Stimulated activated CD4-positive, alpha-beta T cell treated with anti-CD3 and anti-CD28 coated beads, TNF-alpha, amount 100 ng/mL, for 4 hours (primary cell): ENCODE measurements at regions not wholly inside any gene's neighbourhood (a gene's known extent, or its start where the extent isn't known, plus 50 kb on each side); places are given as distances from the start of the nearest gene placed in this dataset.
"Not testable (repeated sequence)": the region's sequence is repeated elsewhere in the genome, so short reads cannot be mapped to it uniquely, and the experiment has no call there.

Source experiments
- DNase-seq, 3 experiments: peaks; one replicate each; pipeline ENCODE4 v3.0.0-alpha.2; 2020; ENCODE audit warnings: low read depth in 3 of 3

- not testable (repeated sequence) for DNase-seq
Measured at GRCh38 chrX:40788698-40789097, 53.4 kb upstream of the MED14 start.

- no peak for DNase-seq
Measured at GRCh38 chrX:40792433-40792832, 57.1 kb upstream of the MED14 start.

DNA sequence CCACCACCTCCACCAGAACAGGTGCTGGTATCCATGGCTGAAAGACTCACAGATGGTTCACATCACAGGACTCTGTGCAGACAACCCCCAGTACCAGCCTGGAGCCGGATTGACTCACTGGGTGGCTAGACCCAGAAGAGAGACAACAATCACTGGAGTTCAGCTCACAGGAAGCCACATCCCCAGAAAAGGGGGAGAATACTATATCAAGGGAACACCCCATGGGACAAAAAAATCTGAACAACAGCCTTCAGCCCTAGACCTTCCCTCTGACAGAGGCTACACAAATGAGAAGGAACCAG is 59.4 kb upstream of the MED14 start:
- DNase-seq, result not testable (repeated sequence)

DNA sequence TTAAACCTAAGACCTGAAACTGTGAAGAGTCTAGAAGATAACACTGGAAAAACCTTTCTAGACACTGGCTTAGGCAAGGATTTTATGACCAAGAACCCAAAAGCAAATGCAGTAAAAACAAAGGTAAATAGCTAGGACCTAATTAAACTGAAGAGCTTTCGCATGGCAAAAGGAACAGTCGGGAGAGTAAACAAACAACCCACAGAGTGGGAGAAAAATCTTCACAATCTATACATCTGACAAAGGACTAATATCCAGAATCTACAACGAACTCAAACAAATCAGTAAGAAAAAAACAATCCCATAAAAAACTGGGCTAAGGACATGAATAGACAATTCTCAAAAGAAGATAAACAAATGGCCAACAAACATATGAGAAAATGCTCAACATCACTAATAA is 64.4 kb upstream of the MED14 start:
- DNase-seq, result not testable (repeated sequence)

GRCh38 chrX:40805404-40805803 is 70.1 kb upstream of the MED14 start:
- DNase-seq, result no peak

DNA sequence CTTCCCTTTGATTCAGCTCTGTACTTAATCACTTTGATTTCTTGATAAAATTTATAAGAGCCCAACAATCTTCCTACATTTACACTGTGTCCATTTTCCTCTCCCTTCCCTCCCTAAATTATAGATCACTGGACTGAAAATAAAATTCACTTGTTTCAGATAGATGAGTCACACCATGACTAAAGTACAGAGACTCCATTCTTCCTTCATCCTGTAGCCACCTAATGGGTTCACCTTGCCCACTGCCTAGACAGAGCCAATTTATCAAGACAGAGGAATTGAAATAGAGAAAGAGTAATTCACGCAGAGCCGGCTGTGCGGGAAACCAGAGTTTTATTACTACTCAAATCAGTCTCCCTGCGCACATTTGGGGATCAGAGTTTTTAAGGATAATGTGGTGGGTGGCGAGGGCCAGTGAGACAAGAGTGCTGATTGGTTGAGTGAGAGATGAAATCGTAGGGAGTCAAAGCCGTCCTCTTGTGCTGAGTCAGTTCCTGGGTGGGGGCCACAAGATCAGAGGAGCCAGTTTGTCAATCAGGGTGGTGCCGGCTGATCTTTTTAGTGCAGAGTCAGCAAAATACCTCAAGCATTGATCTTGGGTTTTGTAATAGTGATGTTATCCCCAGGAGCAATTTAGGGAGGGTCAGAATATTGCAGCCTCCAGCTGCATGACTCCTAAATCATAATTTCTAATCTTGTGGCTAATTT is 71.3 kb upstream of the MED14 start:
- no peak for DNase-seq

GRCh38 chrX:40807384-40807783 is 72.0 kb upstream of the MED14 start:
- no peak for DNase-seq

DNA sequence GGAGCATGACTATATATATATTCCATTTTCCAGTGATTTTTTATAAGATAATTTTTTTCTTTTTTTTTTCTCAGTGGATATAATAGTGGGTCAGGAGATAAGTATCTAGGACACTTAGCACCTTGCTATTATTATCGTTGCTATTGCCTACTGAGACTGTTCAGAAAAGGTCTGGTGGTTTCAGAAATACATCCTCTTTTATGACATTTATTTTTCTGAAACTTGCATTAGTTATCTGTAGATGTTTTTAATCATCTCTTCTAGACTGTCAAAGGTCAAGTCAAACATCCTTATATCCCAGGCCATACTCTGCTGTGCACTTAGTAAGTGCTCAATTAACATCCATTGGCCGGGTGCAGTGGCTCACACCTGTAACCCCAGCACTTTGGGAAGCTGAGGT is 72.9 kb upstream of the MED14 start:
- no peak for DNase-seq

- DNase-seq, result no peak
Measured at GRCh38 chrX:40809210-40809609, 73.9 kb upstream of the MED14 start.

- DNase-seq, result not testable (repeated sequence)
Measured at GRCh38 chrX:40815045-40815444, 79.7 kb upstream of the MED14 start.

- DNase-seq, result no peak
Measured at GRCh38 chrX:40816906-40817305, 81.6 kb upstream of the MED14 start.

GRCh38 chrX:40818236-40818635 is 82.9 kb upstream of the MED14 start:
- DNase-seq, result no peak

- DNase-seq, result no peak
Measured at GRCh38 chrX:40821780-40822179, 86.4 kb upstream of the MED14 start.

DNA sequence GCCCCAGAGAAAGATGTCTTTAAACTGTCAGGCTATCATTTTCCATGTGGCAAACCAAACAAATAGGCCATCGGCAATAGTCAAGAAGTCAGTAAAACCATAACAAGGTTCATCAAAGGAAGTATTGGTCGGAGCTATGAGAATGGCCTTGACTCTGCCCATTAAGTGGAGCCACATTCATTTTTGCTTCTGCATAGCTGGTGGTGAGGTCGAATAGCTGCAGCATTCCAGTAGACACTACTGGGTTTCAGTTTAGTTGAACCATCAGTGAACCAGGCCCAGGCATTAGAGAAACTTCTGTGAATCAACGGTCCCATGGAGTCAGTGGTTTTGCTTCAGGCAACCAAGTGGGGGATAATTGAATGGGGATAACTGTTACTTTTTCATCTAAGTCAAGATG is 92.0 kb upstream of the MED14 start:
- no peak for DNase-seq

DNA sequence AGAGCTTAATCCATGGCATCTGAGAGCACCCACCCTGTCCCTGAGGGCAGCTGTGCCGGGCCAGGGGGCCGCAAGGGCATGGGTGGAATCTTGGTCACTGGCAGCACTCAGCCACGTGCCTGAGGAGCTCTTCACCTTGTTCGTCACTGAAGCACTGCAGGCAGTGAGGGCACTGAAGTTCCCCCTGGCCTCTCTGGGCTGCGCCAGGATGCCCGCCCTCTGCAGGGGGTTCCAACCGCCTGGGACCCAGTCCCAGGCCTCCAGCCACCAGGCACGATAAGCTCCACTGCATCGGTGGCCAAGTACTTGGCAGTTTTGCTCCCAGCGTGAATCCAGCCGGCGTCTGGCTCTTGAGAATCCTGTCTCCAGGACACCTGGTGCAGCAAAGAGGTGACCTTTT is 96.4 kb upstream of the MED14 start:
- DNase-seq, result no peak

GRCh38 chrX:40832723-40833122 is 97.4 kb upstream of the MED14 start:
- no peak for DNase-seq

DNA sequence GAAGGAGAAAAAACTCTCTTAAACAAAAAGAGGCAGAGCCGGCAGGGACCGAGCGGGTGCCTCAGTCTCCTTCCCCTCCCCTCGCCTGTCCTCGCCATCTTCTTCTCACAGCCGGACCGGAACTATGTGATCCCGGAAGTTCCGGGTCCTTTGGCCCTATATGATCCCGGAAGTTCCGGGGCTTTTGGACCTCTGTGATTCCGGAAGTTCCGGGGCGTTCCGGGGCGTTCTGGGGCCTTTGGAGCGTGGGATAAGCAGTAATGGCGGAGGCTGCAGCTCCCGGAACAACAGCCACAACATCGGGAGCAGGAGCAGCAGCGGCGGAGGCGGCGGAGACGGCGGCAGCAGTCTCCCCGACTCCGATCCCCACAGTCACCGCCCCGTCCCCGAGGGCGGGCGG is 98.9 kb upstream of the MED14 start:
- no peak for DNase-seq

GRCh38 chrX:40835526-40835925 is 100.2 kb upstream of the MED14 start:
- no peak for DNase-seq

DNA sequence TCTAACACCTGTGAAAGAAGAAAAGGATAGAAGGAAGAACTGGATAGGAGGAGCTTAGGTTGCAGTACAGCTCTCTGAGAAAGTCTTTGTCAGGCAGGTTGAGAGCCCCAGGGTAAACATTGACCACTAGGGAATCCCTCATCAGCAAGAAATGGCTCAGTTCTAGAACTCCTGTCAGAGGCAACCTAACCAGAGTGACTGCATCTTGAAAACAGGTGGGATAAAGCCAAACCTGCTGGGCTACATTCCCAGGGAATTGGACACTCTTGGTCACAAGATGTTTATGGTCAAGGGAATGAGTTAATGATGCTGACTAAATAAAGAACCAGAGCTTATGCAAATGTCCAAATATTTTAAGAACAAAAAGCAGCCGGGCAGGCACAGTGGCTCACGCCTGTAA is 108.3 kb upstream of the MED14 start:
- DNase-seq, result no peak

DNA sequence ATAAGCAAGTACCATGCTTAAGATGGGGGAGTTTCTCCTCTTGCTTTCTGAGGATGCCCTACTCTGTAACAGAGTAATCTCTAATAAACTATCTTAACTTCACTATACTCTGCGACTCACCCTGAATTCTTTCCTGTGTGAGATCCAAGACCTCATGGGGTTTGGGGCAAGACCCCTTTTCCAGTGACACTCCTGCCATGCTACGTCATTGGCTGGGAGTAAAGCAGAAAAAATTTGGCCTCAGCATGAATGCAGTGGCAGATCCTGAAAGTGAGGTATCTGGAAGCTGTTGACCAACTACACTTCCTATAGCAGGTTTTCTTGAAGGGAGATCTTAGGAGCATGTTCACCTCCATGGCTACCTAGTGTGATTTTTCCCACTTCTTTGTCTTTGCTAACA is 109.1 kb upstream of the MED14 start:
- no peak for DNase-seq

DNA sequence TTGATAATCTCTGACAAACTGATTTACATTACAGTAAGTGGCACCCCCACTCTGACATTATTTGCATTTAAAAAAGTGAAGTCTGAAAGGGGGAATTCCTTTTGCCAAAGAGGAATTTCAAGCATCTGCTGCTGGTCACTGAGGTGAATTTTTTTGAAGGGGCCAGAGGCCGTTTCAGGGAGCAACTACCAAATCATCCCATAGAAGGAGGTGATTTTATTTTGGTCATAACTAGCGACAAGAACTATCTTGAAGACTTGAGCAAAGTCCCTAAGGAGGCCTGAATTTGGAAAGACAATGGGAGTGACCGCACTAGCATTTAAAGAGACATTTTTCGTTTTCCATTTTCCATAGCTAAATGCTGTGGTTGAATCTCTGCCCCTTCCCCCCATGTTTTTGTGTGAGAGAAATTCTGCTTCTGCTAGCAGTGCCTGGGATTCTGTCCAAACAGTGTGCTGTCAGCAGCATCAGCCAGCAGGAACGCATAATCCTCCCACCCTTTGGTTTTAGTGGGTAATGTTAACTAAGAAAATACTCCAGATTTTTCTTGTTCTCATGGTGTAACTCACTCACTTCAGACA is 110.1 kb upstream of the MED14 start:
- DNase-seq, result no peak

DNA sequence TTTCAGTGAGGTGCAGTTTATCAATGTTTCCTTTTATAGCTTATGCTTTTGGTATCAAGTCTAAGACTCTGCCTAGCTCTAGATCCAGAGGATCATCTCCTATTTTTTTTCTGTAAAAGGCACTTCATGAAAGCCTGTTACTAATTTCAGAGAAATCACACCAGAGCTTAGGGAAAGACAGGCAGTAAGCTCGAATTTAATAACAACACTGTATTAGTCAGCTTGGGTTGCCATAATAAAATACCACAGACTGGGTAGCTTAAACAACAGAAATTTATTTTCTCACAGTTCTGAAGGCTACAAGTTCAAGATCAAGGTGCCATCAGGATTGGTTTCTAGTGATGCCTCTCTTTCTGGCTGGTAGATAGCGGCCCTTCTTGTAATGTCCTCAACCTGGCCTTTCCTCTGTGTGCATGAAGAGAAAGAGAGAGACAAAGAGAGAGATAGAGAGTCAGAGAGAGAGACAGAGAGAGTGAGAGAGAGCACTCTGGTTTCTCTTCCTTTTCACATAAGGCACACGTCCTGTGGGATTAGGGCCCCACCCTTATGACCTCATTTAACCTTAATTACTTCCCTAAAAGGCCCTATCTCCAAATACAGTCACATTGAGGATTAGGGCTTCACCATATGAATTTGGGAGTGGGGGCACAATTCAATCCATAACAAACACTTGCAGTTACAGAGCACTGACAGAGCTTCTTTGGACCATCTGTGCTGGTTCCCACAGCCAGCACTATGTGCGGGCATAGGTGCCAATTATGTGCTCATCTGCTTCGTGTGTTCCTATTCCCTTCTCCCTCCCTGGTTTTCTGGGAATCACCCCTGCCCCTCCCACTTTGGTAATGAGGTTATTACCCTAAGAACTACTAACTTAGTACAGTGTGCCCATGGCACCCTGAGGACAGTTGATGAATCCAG is 114.8 kb upstream of the MED14 start:
- no peak for DNase-seq

GRCh38 chrX:40852586-40852985 is 117.2 kb upstream of the MED14 start:
- DNase-seq, result no peak
